ENCODE measurements at regions not wholly inside any gene's neighbourhood (a gene's known extent, or its start where the extent isn't known, plus 50 kb on each side); places are given as distances from the start of the nearest gene placed in this dataset.

DNA sequence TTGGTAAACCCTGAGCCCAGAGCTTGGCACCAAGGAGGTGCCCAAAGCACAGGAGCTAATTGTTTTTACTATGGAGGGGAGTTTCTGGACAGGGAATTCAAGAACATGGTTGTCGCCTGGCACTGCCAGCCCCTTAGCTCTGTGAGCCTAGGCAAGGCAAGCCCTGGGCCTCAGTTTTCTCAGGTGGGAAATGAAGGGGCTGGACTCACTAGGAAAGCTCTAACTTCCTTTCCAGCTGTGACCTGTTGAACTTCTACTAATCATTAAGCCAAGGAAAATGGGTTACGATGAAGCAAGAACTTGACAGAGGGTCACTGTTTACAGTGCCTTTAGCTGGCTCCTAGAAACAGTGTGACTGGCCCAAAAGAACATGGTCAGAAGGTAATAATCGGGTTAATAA, 277.2 kb downstream of the SHQ1 start:
- Histone ChIP-seq H3K9me3 (no peaks in the 10 kb centered on the region), H3K27me3 (no peaks in the 10 kb centered on the region), H3K36me3 (ENCODE audit: low read depth, missing control alignments) (no peaks in the 10 kb centered on the region), H3K4me1 (no peaks in the 10 kb centered on the region), H3K27ac (no peak overlapping the region), H3K4me3 (no peak overlapping the region)
- TF ChIP-seq CTCF (IDR thresholded peaks at IDR 0.05) (no peak), POLR2A (IDR thresholded peaks at IDR 0.05) (no peak)
- 91 to 92% methylated on average over 3 of the region's 3 CpGs for WGBS, 2 donors
- no peak for DNase-seq
- intact Hi-C loops (cut with DNase I; ENCODE audit: low total_unique reads): no loop called here

DNA sequence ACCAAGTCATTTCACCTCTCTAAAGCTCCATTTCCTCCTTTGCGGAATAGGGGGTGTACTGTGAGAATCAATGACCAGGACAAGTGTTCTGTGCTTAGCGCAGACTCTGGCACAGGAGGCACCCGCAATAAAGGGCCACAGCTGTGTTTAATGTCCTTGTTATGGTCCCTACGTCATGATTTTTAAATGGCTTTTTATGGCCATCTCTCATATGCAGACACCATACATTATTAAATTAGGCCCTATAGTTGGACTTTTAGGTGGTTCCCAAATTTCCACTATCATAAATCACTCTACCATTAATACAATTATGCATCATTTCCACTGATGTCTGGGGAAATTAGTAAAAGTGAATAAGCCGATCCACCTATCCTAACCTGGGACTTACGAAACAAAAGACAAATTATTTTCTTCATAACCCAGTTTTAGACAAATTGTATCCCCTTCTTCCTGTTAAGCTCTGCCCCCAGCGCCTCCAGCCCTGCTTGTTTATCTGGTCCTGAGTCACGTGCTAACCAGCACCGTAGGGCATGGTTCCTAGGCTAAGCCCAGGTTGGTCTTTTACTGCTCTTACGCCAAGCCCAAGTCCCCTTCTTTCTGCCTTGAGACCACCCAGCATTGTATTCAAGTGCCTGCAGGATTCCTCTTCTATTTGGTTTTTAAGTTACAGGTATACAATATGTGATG, 278.3 kb downstream of the SHQ1 start:
- intact Hi-C loops (cut with DNase I; ENCODE audit: low total_unique reads): no loop called here
- WGBS, 2 donors: 93% methylated on average over 10 of the region's 10 CpGs
- Histone ChIP-seq H3K4me1 (no peaks in the 10 kb centered on the region), H3K9me3 (no peaks in the 10 kb centered on the region), H3K4me3 (no peak overlapping the region), H3K27ac (no peak overlapping the region), H3K36me3 (ENCODE audit: low read depth, missing control alignments) (no peaks in the 10 kb centered on the region), H3K27me3 (no peaks in the 10 kb centered on the region)
- DNase-seq: no peak
- no peak for TF ChIP-seq CTCF (IDR thresholded peaks at IDR 0.05)
- TF ChIP-seq POLR2A (IDR thresholded peaks at IDR 0.05): no peak

DNA sequence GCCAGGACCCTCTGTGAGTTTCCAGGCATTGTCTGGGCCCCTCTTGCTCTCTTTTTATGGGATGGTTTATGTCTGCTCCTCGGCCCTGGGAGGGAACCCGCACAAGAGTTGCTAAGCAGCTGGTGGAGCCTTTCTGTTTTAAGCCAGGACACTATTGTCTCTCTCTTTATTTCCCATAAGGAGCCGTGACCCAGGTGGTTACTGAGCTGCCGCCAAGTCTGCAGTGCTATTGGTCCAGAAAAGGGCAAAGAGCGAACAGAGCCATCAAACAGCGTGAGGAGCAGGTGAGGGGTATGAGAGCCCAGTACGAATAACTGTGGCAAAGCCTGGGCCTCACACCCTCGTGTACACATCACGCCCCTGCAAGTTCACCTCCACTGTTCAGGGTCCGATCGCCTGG, 280.2 kb downstream of the SHQ1 start:
- H3K27ac ChIP-seq: no peak overlapping the region
- no peaks in the 10 kb centered on the region for H3K9me3 ChIP-seq
- H3K4me3 ChIP-seq: no peak overlapping the region
- no peaks in the 10 kb centered on the region for H3K4me1 ChIP-seq
- TF ChIP-seq CTCF (IDR thresholded peaks at IDR 0.05) (no peak), POLR2A (IDR thresholded peaks at IDR 0.05) (no peak)
- H3K36me3 ChIP-seq (ENCODE audit: low read depth, missing control alignments): no peaks in the 10 kb centered on the region
- no peak for DNase-seq
- intact Hi-C loops (cut with DNase I; ENCODE audit: low total_unique reads): no loop called here
- H3K27me3 ChIP-seq: no peaks in the 10 kb centered on the region
- WGBS, 2 donors: 89 to 90% methylated on average over 11 of the region's 11 CpGs

- Histone ChIP-seq H3K9me3 (no peaks in the 10 kb centered on the region), H3K27me3 (no peaks in the 10 kb centered on the region), H3K4me3 (no peak overlapping the region), H3K27ac (no peak overlapping the region), H3K36me3 (ENCODE audit: low read depth, missing control alignments) (no peaks in the 10 kb centered on the region), H3K4me1 (no peaks in the 10 kb centered on the region)
- TF ChIP-seq CTCF (IDR thresholded peaks at IDR 0.05) (no peak), POLR2A (IDR thresholded peaks at IDR 0.05) (no peak)
- intact Hi-C loops (cut with DNase I; ENCODE audit: low total_unique reads): no loop called here
- DNase-seq: no peak
- WGBS, 2 donors: 81 to 83% methylated on average over 4 of the region's 4 CpGs
These were observed 280.8 kb downstream of the SHQ1 start for GRCh38 chr3:72567474-72567873.

GRCh38 chr3:72565593-72565992, 282.7 kb downstream of the SHQ1 start:
- intact Hi-C loops (cut with DNase I; ENCODE audit: low total_unique reads): no loop called here
- 92% methylated on average over 5 of the region's 5 CpGs for WGBS, 2 donors
- Histone ChIP-seq H3K27ac (no peak overlapping the region), H3K4me3 (no peak overlapping the region), H3K36me3 (ENCODE audit: low read depth, missing control alignments) (no peaks in the 10 kb centered on the region), H3K9me3 (no peaks in the 10 kb centered on the region), H3K4me1 (no peaks in the 10 kb centered on the region), H3K27me3 (no peaks in the 10 kb centered on the region)
- DNase-seq: no peak
- no peak for TF ChIP-seq CTCF (IDR thresholded peaks at IDR 0.05)
- no peak for TF ChIP-seq POLR2A (IDR thresholded peaks at IDR 0.05)

Measured in testis (tissue), 2 donors.